ENCODE measurements at regions not wholly inside any gene's neighbourhood (a gene's known extent, or its start where the extent isn't known, plus 50 kb on each side); places are given as distances from the start of the nearest gene placed in this dataset.

- DNase-seq = no peak
Measured at GRCh38 chr17:12537436-12537835, 128.3 kb upstream of the MYOCD start.

GRCh38 chr17:12538003-12538402 is 127.7 kb upstream of the MYOCD start:
- no peak for DNase-seq

GRCh38 chr17:12545877-12546513 is 119.7 kb upstream of the MYOCD start:
- peak in 2 of 3 experiments; percentile 12 to 27 for DNase-seq

GRCh38 chr17:12546983-12547382 is 118.7 kb upstream of the MYOCD start:
- no peak for DNase-seq

GRCh38 chr17:12547831-12548230 is 117.9 kb upstream of the MYOCD start:
- no peak for DNase-seq

GRCh38 chr17:12548558-12548957 is 117.1 kb upstream of the MYOCD start:
- DNase-seq = no peak

- no peak for DNase-seq
Measured at GRCh38 chr17:12549499-12550041, 116.1 kb upstream of the MYOCD start.

GRCh38 chr17:12553625-12554024 is 112.1 kb upstream of the MYOCD start:
- no peak for DNase-seq

- no peak for DNase-seq
Measured at GRCh38 chr17:12554251-12554650, 111.4 kb upstream of the MYOCD start.

- DNase-seq = no peak
Measured at GRCh38 chr17:12566291-12566690, 99.4 kb upstream of the MYOCD start.

- no peak for DNase-seq
Measured at GRCh38 chr17:12567077-12568053, 98.3 kb upstream of the MYOCD start.

GRCh38 chr17:12568358-12569251 is 97.1 kb upstream of the MYOCD start:
- no peak for DNase-seq

- DNase-seq = no peak
Measured at GRCh38 chr17:12571606-12572005, 94.1 kb upstream of the MYOCD start.

GRCh38 chr17:12574525-12574924 is 91.2 kb upstream of the MYOCD start:
- no peak for DNase-seq

- DNase-seq = no peak
Measured at GRCh38 chr17:12575641-12576040, 90.0 kb upstream of the MYOCD start.

- no peak for DNase-seq
Measured at GRCh38 chr17:12579288-12579687, 86.4 kb upstream of the MYOCD start.

GRCh38 chr17:12580640-12581039 is 85.0 kb upstream of the MYOCD start:
- no peak for DNase-seq

- DNase-seq = no peak
Measured at GRCh38 chr17:12584727-12585126, 81.0 kb upstream of the MYOCD start.

GRCh38 chr17:12588531-12588930 is 77.2 kb upstream of the MYOCD start:
- no peak for DNase-seq

GRCh38 chr17:12590417-12590816 is 75.3 kb upstream of the MYOCD start:
- DNase-seq = no peak

GRCh38 chr17:12591021-12591735 is 74.5 kb upstream of the MYOCD start:
- no peak for DNase-seq

GRCh38 chr17:12592941-12593340 is 72.7 kb upstream of the MYOCD start:
- no peak for DNase-seq

Measured in NCI-H1417 (cell line).